GM21723 (cell line): ENCODE measurements at regions not wholly inside any gene's neighbourhood (a gene's known extent, or its start where the extent isn't known, plus 50 kb on each side); places are given as distances from the start of the nearest gene placed in this dataset.

Source experiments
- ATAC-seq: cut with Tn5 transposase; IDR thresholded peaks from one replicate; pipeline ENCODE4 v1.9.1; 2021; ENCODE audit warnings: mild to moderate bottlenecking, moderate library complexity; ENCODE audit not compliant: unreplicated experiment

DNA sequence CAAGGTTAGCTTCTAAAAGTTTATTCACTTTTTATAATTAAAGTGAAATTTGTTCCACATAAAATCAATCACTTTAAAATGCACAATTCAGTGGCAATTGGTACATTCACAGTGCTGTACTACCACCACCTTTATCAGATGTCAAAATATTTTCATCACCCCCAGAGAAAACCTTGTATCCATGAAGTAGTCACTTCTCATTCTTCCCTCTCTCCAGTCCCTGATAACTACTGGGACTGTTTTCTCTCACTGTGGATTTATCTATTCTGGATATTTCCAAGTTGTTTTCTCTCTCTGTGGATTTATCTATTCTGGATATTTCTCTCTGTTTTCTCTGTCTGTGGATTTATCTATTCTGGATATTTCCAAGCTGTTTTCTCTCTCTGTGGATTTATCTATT lies 435.4 kb upstream of the CNTNAP2 start:
- no peak for ATAC-seq

GRCh38 chr7:145665499-145666258 lies 450.9 kb upstream of the CNTNAP2 start:
- no peak for ATAC-seq

GRCh38 chr7:145655666-145656065 lies 460.9 kb upstream of the CNTNAP2 start:
- no peak for ATAC-seq

- no peak for ATAC-seq
Measured at GRCh38 chr7:145645135-145645515, 471.5 kb upstream of the CNTNAP2 start.

- no peak for ATAC-seq
Measured at GRCh38 chr7:145644426-145645134, 472.0 kb upstream of the CNTNAP2 start.

DNA sequence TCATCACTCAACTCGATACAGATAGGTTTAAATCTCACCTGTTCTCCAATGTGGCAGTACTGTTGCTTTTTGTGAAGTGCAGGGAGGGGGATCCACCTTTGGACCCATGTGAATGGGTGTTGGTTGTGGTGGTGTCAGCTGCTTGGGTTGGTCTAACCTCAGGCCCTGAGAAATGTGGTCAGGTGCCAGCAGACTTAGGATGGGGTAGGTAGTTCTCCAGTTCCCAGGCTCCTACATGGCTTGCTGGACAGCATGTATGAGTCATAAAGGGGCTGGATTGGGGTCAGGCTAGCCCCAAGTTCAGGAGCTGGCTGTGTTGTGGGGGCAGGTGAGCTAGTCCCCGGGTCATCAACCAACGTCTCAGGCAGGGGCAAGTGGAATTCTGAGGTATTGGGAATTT lies 472.6 kb upstream of the CNTNAP2 start:
- ATAC-seq, result no peak

DNA sequence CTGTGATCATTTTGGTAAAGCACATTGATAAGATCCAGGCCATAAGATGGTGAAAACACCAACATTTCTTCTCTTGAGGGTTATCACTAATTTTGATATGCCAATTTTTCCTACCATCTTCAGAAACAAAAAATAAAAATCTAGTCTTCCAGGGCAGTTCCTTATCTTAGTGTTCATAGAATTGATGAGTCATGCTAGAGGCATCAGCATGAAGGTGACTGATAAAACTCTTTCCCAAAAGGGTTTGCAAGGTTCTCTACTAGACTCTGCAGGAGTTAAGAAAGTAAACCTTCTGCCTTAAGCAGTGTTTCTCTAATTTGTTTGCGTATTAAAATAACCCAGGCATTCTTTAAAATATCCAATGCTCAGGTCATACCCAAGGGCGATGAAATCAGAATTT lies 483.1 kb upstream of the CNTNAP2 start:
- no peak for ATAC-seq

- no peak for ATAC-seq
Measured at GRCh38 chr7:145624618-145625017, 492.0 kb upstream of the CNTNAP2 start.

- no peak for ATAC-seq
Measured at GRCh38 chr7:145605963-145606362, 510.6 kb upstream of the CNTNAP2 start.

DNA sequence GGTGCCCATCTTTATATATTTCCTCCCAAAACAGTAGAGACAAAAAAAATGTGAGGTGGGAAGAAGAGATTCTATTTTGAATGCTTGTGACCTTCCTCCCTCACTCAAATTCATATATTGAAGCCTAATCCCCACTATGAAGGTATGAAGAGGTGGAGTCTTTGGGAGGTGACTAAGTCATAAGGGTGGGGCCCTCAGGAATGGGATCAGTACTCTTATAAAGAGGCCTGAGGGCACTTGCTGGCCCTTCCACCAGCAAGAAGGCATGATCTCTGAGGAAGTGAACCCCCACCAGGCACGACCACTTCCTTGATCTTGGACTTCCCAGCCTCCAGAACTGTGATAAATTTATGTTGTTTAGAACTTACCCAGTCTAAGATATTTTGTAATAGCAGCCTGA lies 517.2 kb upstream of the CNTNAP2 start:
- no peak for ATAC-seq

- no peak for ATAC-seq
Measured at GRCh38 chr7:145584401-145584800, 532.2 kb upstream of the CNTNAP2 start.

GRCh38 chr7:145582742-145583303 lies 533.8 kb upstream of the CNTNAP2 start:
- ATAC-seq, result no peak

DNA sequence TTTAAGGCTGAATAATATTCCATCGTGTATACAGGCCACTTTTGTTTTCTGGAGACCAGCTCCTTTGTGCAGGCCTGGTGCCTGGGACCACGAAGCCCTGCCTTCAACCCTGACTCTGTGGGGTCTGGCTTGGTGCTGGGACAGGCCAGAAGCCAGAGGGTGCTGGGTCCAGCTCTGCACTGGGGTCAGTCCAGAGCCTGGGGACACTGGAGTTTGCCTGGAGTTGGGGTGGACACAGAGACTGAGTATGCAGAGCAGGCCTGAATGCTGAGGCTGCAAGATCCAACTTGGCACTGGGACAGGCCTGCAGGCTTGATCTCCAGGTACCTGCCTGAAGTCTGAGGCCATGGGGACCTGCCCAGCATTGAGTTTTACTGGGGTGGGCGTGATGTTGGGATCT lies 558.8 kb upstream of the CNTNAP2 start:
- ATAC-seq, result no peak

- no peak for ATAC-seq
Measured at GRCh38 chr7:145543242-145543641, 573.4 kb upstream of the CNTNAP2 start.

DNA sequence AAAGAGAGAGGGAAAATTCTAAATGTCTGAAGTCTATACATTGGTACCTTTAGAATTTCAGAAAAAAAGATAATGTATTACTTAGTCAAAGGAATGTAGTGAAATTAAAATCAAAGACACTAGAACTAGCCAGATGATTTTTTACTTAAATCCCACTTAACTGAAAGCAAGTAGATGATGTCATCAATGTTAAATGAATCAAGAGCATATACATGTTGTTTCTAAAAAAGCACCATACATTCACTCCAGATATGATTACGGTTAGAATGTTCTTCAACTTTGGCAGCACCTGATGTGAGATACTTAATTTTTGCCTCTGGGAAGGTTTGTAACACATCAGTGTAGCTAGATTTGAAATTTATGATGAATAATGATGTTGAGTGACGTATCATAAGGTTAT lies 576.7 kb upstream of the CNTNAP2 start:
- no peak for ATAC-seq

DNA sequence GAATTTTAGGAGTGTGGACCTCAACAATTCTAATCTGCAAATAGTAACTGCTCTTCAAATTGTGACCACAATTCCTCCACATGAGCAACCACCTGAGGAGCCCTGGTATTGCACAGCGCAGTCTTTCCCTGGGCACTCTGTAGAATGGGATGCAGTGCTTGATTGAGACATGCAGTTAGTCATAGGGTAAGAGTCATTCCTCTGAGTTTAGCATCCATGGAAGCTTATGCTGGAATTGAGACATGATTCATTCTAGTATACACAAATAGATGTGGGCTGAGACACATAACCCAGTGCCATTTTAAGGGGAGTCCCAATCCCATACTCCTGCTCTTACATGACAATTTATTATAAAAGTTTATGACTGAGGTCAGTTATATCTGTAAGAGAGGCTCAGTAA lies 582.3 kb upstream of the CNTNAP2 start:
- no peak for ATAC-seq

DNA sequence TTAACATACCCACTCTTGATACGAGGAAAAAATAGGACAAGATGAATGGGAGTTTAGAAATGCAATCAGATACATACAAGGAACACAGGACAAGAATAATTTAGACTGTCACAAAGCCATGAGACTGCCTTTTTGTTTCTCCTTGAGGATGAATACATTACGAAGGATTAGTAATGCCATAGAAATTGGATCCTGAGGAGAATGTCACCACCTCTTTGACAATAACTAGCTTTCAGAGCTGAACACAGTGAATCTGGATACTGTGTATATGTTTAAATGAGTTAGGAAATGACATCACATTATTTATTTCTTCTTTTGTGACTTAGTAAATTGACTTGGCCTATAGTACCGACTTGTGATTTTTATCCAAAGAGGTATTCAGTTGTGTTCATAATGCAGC lies 596.3 kb upstream of the CNTNAP2 start:
- ATAC-seq, result no peak

DNA sequence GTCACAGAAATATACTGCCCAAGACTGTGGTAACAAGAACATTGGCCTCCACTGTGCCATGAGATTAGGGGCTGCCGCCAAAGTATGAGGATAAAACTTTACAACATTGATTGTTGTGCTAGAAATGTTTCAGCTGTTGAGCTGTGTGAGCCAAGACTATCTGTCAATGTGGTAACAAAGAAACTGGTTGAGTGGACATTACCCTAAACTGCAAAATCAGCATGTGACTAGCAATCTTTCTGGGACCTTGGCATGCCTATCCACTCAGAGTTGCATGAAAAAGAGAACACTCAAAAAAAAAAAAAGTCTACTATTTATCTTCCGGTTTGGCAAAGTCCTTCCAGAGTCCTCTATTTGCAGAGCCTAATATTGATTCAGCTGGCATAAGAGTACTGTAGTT lies 605.6 kb upstream of the CNTNAP2 start:
- no peak for ATAC-seq

GRCh38 chr7:145497911-145498525 lies 618.6 kb upstream of the CNTNAP2 start:
- ATAC-seq, result no peak

GRCh38 chr7:145490356-145490755 lies 626.2 kb upstream of the CNTNAP2 start:
- ATAC-seq, result no peak

DNA sequence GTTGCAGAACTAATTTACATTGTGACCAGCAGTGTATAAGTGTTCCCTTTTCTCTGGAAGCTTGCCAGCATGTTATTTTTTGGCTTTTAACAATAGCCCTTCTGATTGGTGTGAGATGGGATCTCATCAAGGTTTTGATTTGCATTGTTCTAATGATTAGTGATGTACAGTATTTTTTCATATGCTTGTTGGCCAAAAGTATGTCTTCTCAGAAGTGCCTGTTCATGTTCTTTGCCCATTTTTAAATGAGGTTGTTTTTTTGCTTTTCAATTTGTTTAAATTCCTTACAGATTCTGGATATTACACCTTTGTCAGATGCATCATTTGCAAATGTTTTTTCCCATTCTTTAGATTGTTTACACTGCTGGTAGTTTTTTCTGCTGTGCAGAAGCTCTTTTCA lies 627.0 kb upstream of the CNTNAP2 start:
- no peak for ATAC-seq

DNA sequence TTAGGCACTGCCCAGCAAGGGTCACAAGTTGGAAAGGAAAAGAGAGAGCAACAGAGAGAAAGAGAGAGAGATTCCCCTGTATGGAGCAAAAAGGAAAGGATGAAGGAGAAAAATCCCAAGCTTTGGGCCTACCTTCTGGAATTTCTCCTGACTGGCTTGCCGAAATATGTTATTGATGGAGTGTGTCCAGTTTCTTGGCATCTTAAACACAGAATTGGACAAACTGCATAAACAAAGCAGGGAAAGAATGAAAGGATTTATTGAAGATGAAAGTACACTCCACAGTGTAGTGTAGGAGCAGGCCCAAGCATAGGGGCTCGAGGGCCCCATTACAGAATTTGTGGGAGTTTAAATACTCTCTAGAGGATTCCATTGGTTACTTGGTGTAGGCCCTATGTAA lies 627.8 kb upstream of the CNTNAP2 start:
- no peak for ATAC-seq
